ENCODE measurements at regions not wholly inside any gene's neighbourhood (a gene's known extent, or its start where the extent isn't known, plus 50 kb on each side); places are given as distances from the start of the nearest gene placed in this dataset.

GRCh38 chr17:16886655-16887322 lies 85.1 kb downstream of the TNFRSF13B start:
- TF ChIP-seq CTCF (conservative IDR thresholded peaks at IDR 0.05; ENCODE audit: low read length): no peak
- TF ChIP-seq EZH2phosphoT487 (IDR thresholded peaks at IDR 0.05; ENCODE audit: borderline replicate concordance, low read depth, low read length): no peak
